K562 (cell line): ENCODE measurements at regions not wholly inside any gene's neighbourhood (a gene's known extent, or its start where the extent isn't known, plus 50 kb on each side); places are given as distances from the start of the nearest gene placed in this dataset.

Experiments used
- ATAC-seq: fragments of 200-7000 bp; cut with Tn5 transposase; 3 replicates; pipeline ENCODE4 v1.9.1; 2020; ENCODE audit warnings: moderate library complexity
- BruUV-seq: library from RNA; stranded (reverse); fragments of 400-500 nt; replicated peaks from 2 replicates; lab custom pipeline; 2021; lab: Mats Ljungman, UMichigan
- CTCF ChIA-PET: fragments of 300-600 bp; formaldehyde crosslinking; extraction: SDS; loops from one replicate; lab custom pipeline; 2021; ENCODE audit warnings: low intra/inter-chr PET ratio; lab: Yijun Ruan, JAX
- POLR2A ChIA-PET: fragments of 300-600, 350-650 bp; sonication (Branson Sonifier 250); formaldehyde crosslinking; extraction: SDS; loops from one replicate; lab custom pipeline; 2021; ENCODE audit warnings: antibody characterized with exemption, inconsistent platforms; lab: Yijun Ruan, JAX
- DNase-seq, 4 experiments: peaks; one replicate each; pipeline versions ENCODE4 v3.0.0 to v3.0.0-alpha.2; 2011 to 2018; ENCODE audit warnings: low spot score in 3 of 4, mixed read lengths in 3 of 4; ENCODE audit errors: extremely low read depth in 1 of 4
- FAIRE-seq: peaks from 2 replicates; lab custom pipeline; 2011; peaks lifted over from hg19 to GRCh38; lab: Jason Lieb, UNC
- H2AFZ ChIP-seq: 2 replicates; pipeline ENCODE4 v1.6.0; 2011; ENCODE audit warnings: low read depth, low read length, control low read depth, inconsistent platforms
- H3K27ac ChIP-seq: fragments of 200-600 bp; 3 replicates; pipeline ENCODE4 v1.8.0; 2011; ENCODE audit warnings: low read depth, mild to moderate bottlenecking, control low read depth, inconsistent platforms, low read length, moderate library complexity, mixed read lengths; ENCODE audit errors: extremely low read depth
- H3K27me3 ChIP-seq, 2 experiments: fragments of 300-600 bp in 1 of 2; 2 replicates in 1 of 2; 3 replicates in 1 of 2; pipeline versions ENCODE4 v1.6.0 to v1.8.0; 2011; ENCODE audit warnings: inconsistent platforms in 2 of 2, low read length in 2 of 2, mild to moderate bottlenecking in 1 of 2, mixed read lengths in 1 of 2, moderate library complexity in 1 of 2; ENCODE audit not compliant: control insufficient read depth in 2 of 2, insufficient read depth in 2 of 2
- H3K36me3 ChIP-seq: fragments of 300-600 bp; 3 replicates; pipeline ENCODE4 v1.8.0; 2011; ENCODE audit warnings: mild to moderate bottlenecking, low read length, inconsistent platforms; ENCODE audit not compliant: control insufficient read depth, insufficient read depth
- H3K4me1 ChIP-seq, 2 experiments: fragments of 200-600 bp in 1 of 2; replicated peaks in 1 of 2; 2 replicates in 1 of 2; 3 replicates in 1 of 2; pipeline versions ENCODE4 v1.5.1 to v1.8.0; 2011; ENCODE audit warnings: inconsistent platforms in 2 of 2, low read length in 2 of 2, mild to moderate bottlenecking in 1 of 2, mixed read lengths in 1 of 2, moderate library complexity in 1 of 2; ENCODE audit not compliant: control insufficient read depth in 2 of 2, insufficient read depth in 2 of 2
- H3K4me2 ChIP-seq: 2 replicates; pipeline ENCODE4 v1.6.1; 2011; ENCODE audit warnings: low read length, control low read depth, inconsistent platforms, mixed read lengths; ENCODE audit not compliant: insufficient read depth
- H3K4me3 ChIP-seq: fragments of 200-600 bp; sonication (generic), shearing (Covaris generic); 2 replicates; pipeline ENCODE4 v1.5.1; 2016; ENCODE audit warnings: control low read depth, inconsistent platforms
- H3K79me2 ChIP-seq: fragments of 200-600 bp; 3 replicates; pipeline ENCODE4 v1.8.0; 2011; ENCODE audit warnings: low read length, inconsistent platforms; ENCODE audit not compliant: control insufficient read depth, insufficient read depth
- H3K9ac ChIP-seq, 2 experiments: 2 replicates each; pipeline versions ENCODE4 v1.6.0 to v1.6.1; 2011; ENCODE audit warnings: low read depth in 2 of 2, low read length in 2 of 2, control low read depth in 1 of 2, inconsistent platforms in 1 of 2, mild to moderate bottlenecking in 1 of 2, mixed read lengths in 1 of 2; ENCODE audit not compliant: insufficient read depth in 1 of 2
- H3K9me1 ChIP-seq: one replicate; pipeline ENCODE4 v1.6.0; 2011; ENCODE audit warnings: inconsistent platforms, mild to moderate bottlenecking, low read length, moderate library complexity; ENCODE audit not compliant: control insufficient read depth, insufficient read depth
- H3K9me3 ChIP-seq: replicated peaks from 2 replicates; pipeline ENCODE4 v1.5.1; 2011; ENCODE audit warnings: low read depth, low read length, inconsistent platforms; ENCODE audit not compliant: control insufficient read depth, insufficient read depth
- H4K20me1 ChIP-seq: replicated peaks from 2 replicates; pipeline ENCODE4 v1.6.1; 2011; ENCODE audit warnings: low read length, inconsistent platforms, mixed read lengths; ENCODE audit not compliant: control insufficient read depth, insufficient read depth
- CBX1 ChIP-seq: sonication (generic); IDR thresholded peaks from 2 replicates; pipeline ENCODE4 v1.6.1; 2016; ENCODE audit warnings: antibody characterized with exemption, low read depth, mild to moderate bottlenecking
- ERF ChIP-seq: fragments of 450-650 bp; formaldehyde crosslinking; IDR thresholded peaks from 2 replicates; pipeline ENCODE4 v1.4.0; 2020; ENCODE audit warnings: mild to moderate bottlenecking, mixed read lengths
- FIP1L1 ChIP-seq: fragments of 200-400 bp; formaldehyde crosslinking; IDR thresholded peaks from 2 replicates; pipeline ENCODE4 v1.6.1; 2018; ENCODE audit warnings: mild to moderate bottlenecking, low read depth, low read length; ENCODE audit not compliant: poor library complexity, severe bottlenecking
- KDM4B ChIP-seq, 2 experiments: fragments of 450-650 bp in 1 of 2; sonication (generic) in 1 of 2; IDR thresholded peaks; 2 replicates each; pipeline ENCODE4 v1.6.1; 2016 to 2017; ENCODE audit warnings: borderline replicate concordance in 2 of 2, antibody characterized with exemption in 1 of 2, low read depth in 1 of 2, mild to moderate bottlenecking in 1 of 2
- NRF1 ChIP-seq, 2 experiments: fragments of 450-650 bp; IDR thresholded peaks in 1 of 2; conservative IDR thresholded peaks in 1 of 2; 2 replicates each; pipeline ENCODE4 v1.6.1; 2014; ENCODE audit warnings: mild to moderate bottlenecking in 2 of 2
- TOE1 ChIP-seq, 2 experiments: fragments of 450-650 bp in 1 of 2; sonication (generic) in 1 of 2; formaldehyde crosslinking in 1 of 2; IDR thresholded peaks; 2 replicates each; pipeline versions ENCODE4 v1.7.1 to v1.8.0; 2016 to 2022; ENCODE audit warnings: borderline replicate concordance in 2 of 2, mild to moderate bottlenecking in 2 of 2, antibody characterized with exemption in 1 of 2, inconsistent platforms in 1 of 2, low read depth in 1 of 2, missing genetic modification reagents in 1 of 2, moderate library complexity in 1 of 2
- ZC3H4 ChIP-seq: sonication (generic); formaldehyde crosslinking; IDR thresholded peaks from 2 replicates; pipeline ENCODE4 v1.9.0; 2021; ENCODE audit warnings: missing genetic modification reagents, borderline replicate concordance
- ZKSCAN1 ChIP-seq: fragments of 150-350 bp; IDR thresholded peaks from 2 replicates; pipeline ENCODE4 v1.6.1; 2016; ENCODE audit warnings: low read depth, low read length
- ZMIZ1 ChIP-seq, 2 experiments: fragments of 150-350 bp in 1 of 2; IDR thresholded peaks; 2 replicates each; pipeline ENCODE4 v1.6.1; 2012 to 2016; ENCODE audit warnings: low read depth in 2 of 2, low read length in 2 of 2, mild to moderate bottlenecking in 1 of 2, moderate library complexity in 1 of 2
- ZNF224 ChIP-seq: sonication (generic); formaldehyde crosslinking; IDR thresholded peaks from 2 replicates; pipeline ENCODE4 v1.8.0; 2022; ENCODE audit warnings: mild to moderate bottlenecking, missing genetic modification reagents
- ZNF696 ChIP-seq: fragments of 250-450 bp; sonication (Bioruptor Pico); conservative IDR thresholded peaks from 2 replicates; pipeline ENCODE4 v1.4.0; 2020; ENCODE audit warnings: mild to moderate bottlenecking, moderate library complexity
- WGBS: fragments of 100-300 bp; shearing (Covaris generic); methylation state at CpG from one replicate; pipeline ENCODE4 v1.1.6; 2016; ENCODE audit warnings: low coverage, mixed read lengths; ENCODE audit not compliant: insufficient coverage; ENCODE audit errors: missing lambda C conversion rate; 5-methylcytosine and 5-hydroxymethylcytosine counted together
- in situ Hi-C: fragments of 300-500 bp; cut with MboI; formaldehyde crosslinking; loops from 4 replicates; pipeline ENCODE4 v1.15.0; 2018; ENCODE audit warnings: inconsistent platforms, mixed read lengths
- intact Hi-C: fragments of 100-400 bp; cut with micrococcal nuclease; formaldehyde crosslinking; loops from 2 replicates; pipeline ENCODE4 v1.14.2; 2022
- TF ChIP-seq, protein P1 (sequence below): fragments of 250-450 bp; sonication (Bioruptor Pico); IDR thresholded peaks from 2 replicates; pipeline ENCODE4 v1.4.0; 2020; ENCODE audit warnings: mild to moderate bottlenecking

GRCh38 chr18:44123743-44124142 is 556.9 kb upstream of the SETBP1 start:
- Histone ChIP-seq H2AFZ (no peak overlapping the region), H3K79me2 (no peaks in the 10 kb centered on the region), H3K36me3 (no peaks in the 10 kb centered on the region), H3K4me2 (no peak overlapping the region), H3K9me3 (no peaks in the 10 kb centered on the region), H3K27ac (no peak overlapping the region), H3K4me1 (no peaks in the 10 kb centered on the region), H4K20me1 (no peaks in the 10 kb centered on the region), H3K4me3 (no peak overlapping the region), H3K27me3 (no peaks in the 10 kb centered on the region), H3K9ac (no peak overlapping the region), H3K9me1 (no peaks in the 10 kb centered on the region)
- in situ Hi-C loops: no loop called here
- FAIRE-seq (no peak), ATAC-seq (no peak), DNase-seq (no peak)
- WGBS: 0% methylated on average over 2 of the region's 2 CpGs
- ChIA-PET CTCF (no interaction called here), POLR2A (no interaction called here)
- intact Hi-C loops: no loop called here
- BruUV-seq: no TSS peak
- TF ChIP-seq KDM4B (IDR thresholded peaks at IDR 0.05; ENCODE audit: borderline replicate concordance in 2 of 2, low read depth in 1 of 2): no peak
- no peak for TF ChIP-seq CBX1
- no peak for TF ChIP-seq TOE1 (IDR thresholded peaks at IDR 0.05; ENCODE audit: borderline replicate concordance)
- no peak for TF ChIP-seq TOE1 (CRISPR knock-in tag; IDR thresholded peaks at IDR 0.05; ENCODE audit: borderline replicate concordance, low read depth)
- no peak for TF ChIP-seq ZKSCAN1
- no peak for TF ChIP-seq NRF1 (conservative IDR thresholded peaks at IDR 0.05 in 1 of 2, IDR thresholded peaks at IDR 0.05 in 1 of 2)
- TF ChIP-seq ZNF224 (CRISPR knock-in tag): no peak
- TF ChIP-seq ERF (CRISPR knock-in tag): no peak

GRCh38 chr18:44125446-44125845 is 555.2 kb upstream of the SETBP1 start:
- Histone ChIP-seq H3K4me1 (no peaks in the 10 kb centered on the region), H3K27me3 (no peaks in the 10 kb centered on the region), H3K4me3 (no peak overlapping the region), H3K27ac (no peak overlapping the region), H2AFZ (no peak overlapping the region), H3K9ac (no peak overlapping the region), H3K79me2 (no peaks in the 10 kb centered on the region), H4K20me1 (no peaks in the 10 kb centered on the region), H3K9me3 (no peaks in the 10 kb centered on the region), H3K4me2 (no peak overlapping the region), H3K9me1 (no peaks in the 10 kb centered on the region), H3K36me3 (no peaks in the 10 kb centered on the region)
- FAIRE-seq (no peak), ATAC-seq (no peak), DNase-seq (no peak)
- intact Hi-C loops (no loop called here), in situ Hi-C loops (no loop called here)
- CTCF ChIA-PET: no interaction called here
- WGBS: 0% methylated on average over 3 of the region's 3 CpGs
- no TSS peak for BruUV-seq
- POLR2A ChIA-PET: no interaction called here
- no peak for TF ChIP-seq ZNF696 (CRISPR knock-in tag)
- no peak for TF ChIP-seq FIP1L1
- no peak for TF ChIP-seq ZC3H4 (CRISPR knock-in tag)
- no peak for TF ChIP-seq ZMIZ1 (IDR thresholded peaks at IDR 0.05; ENCODE audit: low read depth in 2 of 2, low read length in 2 of 2)
- TF ChIP-seq, protein P1, sequence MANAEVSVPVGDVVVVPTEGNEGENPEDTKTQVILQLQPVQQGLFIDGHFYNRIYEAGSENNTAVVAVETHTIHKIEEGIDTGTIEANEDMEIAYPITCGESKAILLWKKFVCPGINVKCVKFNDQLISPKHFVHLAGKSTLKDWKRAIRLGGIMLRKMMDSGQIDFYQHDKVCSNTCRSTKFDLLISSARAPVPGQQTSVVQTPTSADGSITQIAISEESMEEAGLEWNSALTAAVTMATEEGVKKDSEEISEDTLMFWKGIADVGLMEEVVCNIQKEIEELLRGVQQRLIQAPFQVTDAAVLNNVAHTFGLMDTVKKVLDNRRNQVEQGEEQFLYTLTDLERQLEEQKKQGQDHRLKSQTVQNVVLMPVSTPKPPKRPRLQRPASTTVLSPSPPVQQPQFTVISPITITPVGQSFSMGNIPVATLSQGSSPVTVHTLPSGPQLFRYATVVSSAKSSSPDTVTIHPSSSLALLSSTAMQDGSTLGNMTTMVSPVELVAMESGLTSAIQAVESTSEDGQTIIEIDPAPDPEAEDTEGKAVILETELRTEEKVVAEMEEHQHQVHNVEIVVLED (CRISPR knock-in tag): no peak
